ENCODE measurements at regions not wholly inside any gene's neighbourhood (a gene's known extent, or its start where the extent isn't known, plus 50 kb on each side); places are given as distances from the start of the nearest gene placed in this dataset.

DNA sequence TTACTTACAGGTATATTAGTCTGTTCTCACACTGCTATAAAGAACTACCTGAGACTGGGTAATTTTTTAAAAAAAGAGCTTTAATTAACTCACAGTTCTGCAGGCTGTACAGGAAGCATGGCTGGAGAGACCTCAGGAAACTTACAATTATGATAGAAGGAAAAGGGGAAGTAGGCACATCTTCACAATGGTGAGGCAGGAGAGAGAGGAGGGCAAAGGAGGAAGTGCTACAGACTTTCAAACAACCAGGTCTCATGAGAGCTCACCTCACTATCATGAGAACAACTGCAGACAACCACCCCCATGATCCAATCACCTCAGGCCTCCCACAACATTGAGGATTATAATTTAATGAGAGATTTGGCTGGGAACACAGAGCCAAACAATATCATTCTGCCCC, 511.7 kb downstream of the SLITRK6 start:
- TF ChIP-seq, protein P1, sequence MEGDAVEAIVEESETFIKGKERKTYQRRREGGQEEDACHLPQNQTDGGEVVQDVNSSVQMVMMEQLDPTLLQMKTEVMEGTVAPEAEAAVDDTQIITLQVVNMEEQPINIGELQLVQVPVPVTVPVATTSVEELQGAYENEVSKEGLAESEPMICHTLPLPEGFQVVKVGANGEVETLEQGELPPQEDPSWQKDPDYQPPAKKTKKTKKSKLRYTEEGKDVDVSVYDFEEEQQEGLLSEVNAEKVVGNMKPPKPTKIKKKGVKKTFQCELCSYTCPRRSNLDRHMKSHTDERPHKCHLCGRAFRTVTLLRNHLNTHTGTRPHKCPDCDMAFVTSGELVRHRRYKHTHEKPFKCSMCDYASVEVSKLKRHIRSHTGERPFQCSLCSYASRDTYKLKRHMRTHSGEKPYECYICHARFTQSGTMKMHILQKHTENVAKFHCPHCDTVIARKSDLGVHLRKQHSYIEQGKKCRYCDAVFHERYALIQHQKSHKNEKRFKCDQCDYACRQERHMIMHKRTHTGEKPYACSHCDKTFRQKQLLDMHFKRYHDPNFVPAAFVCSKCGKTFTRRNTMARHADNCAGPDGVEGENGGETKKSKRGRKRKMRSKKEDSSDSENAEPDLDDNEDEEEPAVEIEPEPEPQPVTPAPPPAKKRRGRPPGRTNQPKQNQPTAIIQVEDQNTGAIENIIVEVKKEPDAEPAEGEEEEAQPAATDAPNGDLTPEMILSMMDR (IDR thresholded peaks at IDR 0.05) = no peak
- TF ChIP-seq POLR2A (IDR thresholded peaks at IDR 0.05) (no peak), POLR2AphosphoS5 (IDR thresholded peaks at IDR 0.05) (no peak)

Data from breast epithelium (tissue), 3 donors.